ENCODE measurements at regions not wholly inside any gene's neighbourhood (a gene's known extent, or its start where the extent isn't known, plus 50 kb on each side); places are given as distances from the start of the nearest gene placed in this dataset.
"Not testable (repeated sequence)": the region's sequence is repeated elsewhere in the genome, so short reads cannot be mapped to it uniquely, and the experiment has no call there.

DNA sequence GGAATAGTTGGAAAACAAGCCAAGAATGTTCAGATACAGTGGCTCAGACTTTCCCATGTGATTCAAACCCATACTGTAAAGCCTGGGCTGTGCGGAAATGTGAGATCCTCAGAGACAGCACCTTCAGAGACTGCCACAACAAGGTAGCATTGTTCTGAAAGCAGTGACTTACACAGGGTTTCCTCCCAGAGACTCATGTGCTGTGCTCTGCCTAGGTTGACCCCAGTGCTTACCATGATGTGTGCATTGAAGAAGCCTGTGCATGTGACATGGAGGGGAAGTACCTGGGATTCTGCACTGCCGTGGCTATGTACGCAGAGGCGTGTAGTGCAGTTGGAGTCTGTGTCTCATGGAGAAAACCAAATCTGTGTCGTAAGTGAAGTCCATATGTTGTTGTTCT, 219.4 kb downstream of the LRRK2 start (continued):
- TF ChIP-seq, protein P1, sequence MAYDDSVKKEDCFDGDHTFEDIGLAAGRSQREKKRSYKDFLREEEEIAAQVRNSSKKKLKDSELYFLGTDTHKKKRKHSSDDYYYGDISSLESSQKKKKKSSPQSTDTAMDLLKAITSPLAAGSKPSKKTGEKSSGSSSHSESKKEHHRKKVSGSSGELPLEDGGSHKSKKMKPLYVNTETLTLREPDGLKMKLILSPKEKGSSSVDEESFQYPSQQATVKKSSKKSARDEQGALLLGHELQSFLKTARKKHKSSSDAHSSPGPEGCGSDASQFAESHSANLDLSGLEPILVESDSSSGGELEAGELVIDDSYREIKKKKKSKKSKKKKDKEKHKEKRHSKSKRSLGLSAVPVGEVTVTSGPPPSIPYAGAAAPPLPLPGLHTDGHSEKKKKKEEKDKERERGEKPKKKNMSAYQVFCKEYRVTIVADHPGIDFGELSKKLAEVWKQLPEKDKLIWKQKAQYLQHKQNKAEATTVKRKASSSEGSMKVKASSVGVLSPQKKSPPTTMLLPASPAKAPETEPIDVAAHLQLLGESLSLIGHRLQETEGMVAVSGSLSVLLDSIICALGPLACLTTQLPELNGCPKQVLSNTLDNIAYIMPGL (CRISPR knock-in tag; IDR thresholded peaks at IDR 0.05), result no peak
- TF ChIP-seq ATF1 (CRISPR knock-in tag; IDR thresholded peaks at IDR 0.05), result no peak
- TF ChIP-seq, protein P2, sequence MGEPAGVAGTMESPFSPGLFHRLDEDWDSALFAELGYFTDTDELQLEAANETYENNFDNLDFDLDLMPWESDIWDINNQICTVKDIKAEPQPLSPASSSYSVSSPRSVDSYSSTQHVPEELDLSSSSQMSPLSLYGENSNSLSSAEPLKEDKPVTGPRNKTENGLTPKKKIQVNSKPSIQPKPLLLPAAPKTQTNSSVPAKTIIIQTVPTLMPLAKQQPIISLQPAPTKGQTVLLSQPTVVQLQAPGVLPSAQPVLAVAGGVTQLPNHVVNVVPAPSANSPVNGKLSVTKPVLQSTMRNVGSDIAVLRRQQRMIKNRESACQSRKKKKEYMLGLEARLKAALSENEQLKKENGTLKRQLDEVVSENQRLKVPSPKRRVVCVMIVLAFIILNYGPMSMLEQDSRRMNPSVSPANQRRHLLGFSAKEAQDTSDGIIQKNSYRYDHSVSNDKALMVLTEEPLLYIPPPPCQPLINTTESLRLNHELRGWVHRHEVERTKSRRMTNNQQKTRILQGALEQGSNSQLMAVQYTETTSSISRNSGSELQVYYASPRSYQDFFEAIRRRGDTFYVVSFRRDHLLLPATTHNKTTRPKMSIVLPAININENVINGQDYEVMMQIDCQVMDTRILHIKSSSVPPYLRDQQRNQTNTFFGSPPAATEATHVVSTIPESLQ (CRISPR knock-in tag; IDR thresholded peaks at IDR 0.05), result no peak
- TF ChIP-seq, protein P3, sequence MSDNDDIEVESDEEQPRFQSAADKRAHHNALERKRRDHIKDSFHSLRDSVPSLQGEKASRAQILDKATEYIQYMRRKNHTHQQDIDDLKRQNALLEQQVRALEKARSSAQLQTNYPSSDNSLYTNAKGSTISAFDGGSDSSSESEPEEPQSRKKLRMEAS (CRISPR knock-in tag; IDR thresholded peaks at IDR 0.05), result no peak

GRCh38 chr12:40446385-40446784, 221.6 kb downstream of the LRRK2 start:
- no peak for ATAC-seq
- Mint-ChIP-seq H3K9me3 (no peaks in the 10 kb centered on the region), H3K4me1 (no peaks in the 10 kb centered on the region), H3K4me3 (no peak overlapping the region), H3K27me3 (ENCODE audit: low read depth) (no peaks in the 10 kb centered on the region), H3K36me3 (no peaks in the 10 kb centered on the region), H3K27ac (no peak overlapping the region)
- ChIA-PET CTCF (interaction anchor here (0.8 to 1.5 kb wide), 5 partner anchors 9 to 39 kb away, joined by 3 to 5 read pairs (median 5); no protein-coding TSS in a partner anchor), POLR2A (no interaction called here)
- no peak for DNase-seq (ENCODE audit: low spot score)
- TF ChIP-seq EMX1 (CRISPR knock-in tag; IDR thresholded peaks at IDR 0.05) (no peak), GRHL2 (CRISPR knock-in tag; IDR thresholded peaks at IDR 0.05; ENCODE audit: insufficient replicate concordance, severe bottlenecking) (no peak), CBFB (CRISPR knock-in tag; IDR thresholded peaks at IDR 0.05; ENCODE audit: low read depth) (no peak), ZBTB43 (CRISPR knock-in tag; IDR thresholded peaks at IDR 0.05) (no peak), ERG (CRISPR knock-in tag; IDR thresholded peaks at IDR 0.05) (no peak), E2F1 (CRISPR knock-in tag; IDR thresholded peaks at IDR 0.05) (no peak), ETV6 (CRISPR knock-in tag; IDR thresholded peaks at IDR 0.05) (no peak), IRF2 (CRISPR knock-in tag; IDR thresholded peaks at IDR 0.05; ENCODE audit: borderline replicate concordance, low read depth) (no peak), ZNF396 (CRISPR knock-in tag; IDR thresholded peaks at IDR 0.05; ENCODE audit: borderline replicate concordance) (no peak), SP1 (CRISPR knock-in tag; conservative IDR thresholded peaks at IDR 0.05) (no peak), NFYB (CRISPR knock-in tag; conservative IDR thresholded peaks at IDR 0.05; ENCODE audit: low read depth) (no peak), GTF2I (CRISPR knock-in tag; conservative IDR thresholded peaks at IDR 0.05) (no peak), KAT7 (CRISPR knock-in tag; IDR thresholded peaks at IDR 0.05; ENCODE audit: borderline replicate concordance) (no peak), FOXJ3 (CRISPR knock-in tag; IDR thresholded peaks at IDR 0.05; ENCODE audit: borderline replicate concordance) (no peak), TEAD1 (CRISPR knock-in tag; IDR thresholded peaks at IDR 0.05) (no peak), FOXP4 (CRISPR knock-in tag; IDR thresholded peaks at IDR 0.05) (no peak)
- TF ChIP-seq, protein P4, sequence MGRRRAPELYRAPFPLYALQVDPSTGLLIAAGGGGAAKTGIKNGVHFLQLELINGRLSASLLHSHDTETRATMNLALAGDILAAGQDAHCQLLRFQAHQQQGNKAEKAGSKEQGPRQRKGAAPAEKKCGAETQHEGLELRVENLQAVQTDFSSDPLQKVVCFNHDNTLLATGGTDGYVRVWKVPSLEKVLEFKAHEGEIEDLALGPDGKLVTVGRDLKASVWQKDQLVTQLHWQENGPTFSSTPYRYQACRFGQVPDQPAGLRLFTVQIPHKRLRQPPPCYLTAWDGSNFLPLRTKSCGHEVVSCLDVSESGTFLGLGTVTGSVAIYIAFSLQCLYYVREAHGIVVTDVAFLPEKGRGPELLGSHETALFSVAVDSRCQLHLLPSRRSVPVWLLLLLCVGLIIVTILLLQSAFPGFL (CRISPR knock-in tag; IDR thresholded peaks at IDR 0.05; ENCODE audit: borderline replicate concordance), result no peak

DNA sequence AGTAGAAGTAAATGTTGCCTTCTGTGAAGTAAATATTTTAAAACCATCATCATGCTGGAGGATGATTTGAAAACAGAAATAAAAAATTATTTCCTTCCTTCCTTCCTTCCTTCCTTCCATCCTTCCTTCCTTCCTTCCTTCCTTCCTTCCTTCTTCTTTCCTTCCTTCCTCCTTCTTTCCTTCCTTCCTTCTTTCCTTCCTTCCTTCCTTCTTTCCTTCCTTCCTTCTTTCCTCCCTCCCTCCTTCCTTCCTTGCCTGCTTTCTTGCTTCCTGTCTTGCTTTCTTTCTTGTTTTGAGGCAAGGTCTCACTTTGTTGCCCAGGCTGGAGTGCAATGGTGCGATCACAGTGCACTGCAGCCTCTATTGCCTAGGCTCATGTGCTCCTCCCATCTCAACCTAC, 223.7 kb downstream of the LRRK2 start:
- CTCF ChIA-PET, result not testable (repeated sequence)

More for the DNA sequence above, 223.7 kb downstream of the LRRK2 start:
- H3K4me1 Mint-ChIP-seq; POLR2A ChIA-PET; H3K9me3 Mint-ChIP-seq; H3K27ac Mint-ChIP-seq; DNase-seq (ENCODE audit: low spot score); H3K27me3 Mint-ChIP-seq (ENCODE audit: low read depth); ATAC-seq; H3K36me3 Mint-ChIP-seq; H3K4me3 Mint-ChIP-seq: not testable (repeated sequence)
